HG02943 (cell line): ENCODE measurements at regions not wholly inside any gene's neighbourhood (a gene's known extent, or its start where the extent isn't known, plus 50 kb on each side); places are given as distances from the start of the nearest gene placed in this dataset.
"Not testable (repeated sequence)": the region's sequence is repeated elsewhere in the genome, so short reads cannot be mapped to it uniquely, and the experiment has no call there.

Experiments
- ATAC-seq: cut with Tn5 transposase; IDR thresholded peaks from one replicate; pipeline ENCODE4 v1.9.1; 2021; ENCODE audit warnings: mild to moderate bottlenecking, low read depth, moderate library complexity; ENCODE audit not compliant: unreplicated experiment

- ATAC-seq: no peak
Observed at GRCh38 chr3:20930034-20930433, 744.0 kb upstream of the SGO1 start.

GRCh38 chr3:20924646-20925385 is 738.8 kb upstream of the SGO1 start:
- no peak for ATAC-seq

DNA sequence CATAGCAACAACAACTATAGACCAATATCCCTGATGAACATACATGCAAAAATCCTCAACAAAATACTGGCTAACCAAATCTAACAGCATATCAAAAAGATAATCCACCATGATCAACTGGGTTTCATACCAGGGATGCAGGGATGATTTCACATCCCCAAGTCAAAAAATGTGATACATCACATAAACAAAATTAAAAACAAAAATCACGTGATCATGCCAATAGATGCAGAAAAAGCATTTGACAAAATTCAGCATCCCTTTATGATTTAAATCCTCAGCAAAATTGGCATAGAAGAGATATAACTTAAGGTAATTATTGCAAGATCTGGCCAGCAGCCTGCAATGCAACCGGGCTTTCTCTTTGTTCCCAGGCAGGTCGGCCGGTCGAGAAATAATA is 735.1 kb upstream of the SGO1 start:
- ATAC-seq: not testable (repeated sequence)

DNA sequence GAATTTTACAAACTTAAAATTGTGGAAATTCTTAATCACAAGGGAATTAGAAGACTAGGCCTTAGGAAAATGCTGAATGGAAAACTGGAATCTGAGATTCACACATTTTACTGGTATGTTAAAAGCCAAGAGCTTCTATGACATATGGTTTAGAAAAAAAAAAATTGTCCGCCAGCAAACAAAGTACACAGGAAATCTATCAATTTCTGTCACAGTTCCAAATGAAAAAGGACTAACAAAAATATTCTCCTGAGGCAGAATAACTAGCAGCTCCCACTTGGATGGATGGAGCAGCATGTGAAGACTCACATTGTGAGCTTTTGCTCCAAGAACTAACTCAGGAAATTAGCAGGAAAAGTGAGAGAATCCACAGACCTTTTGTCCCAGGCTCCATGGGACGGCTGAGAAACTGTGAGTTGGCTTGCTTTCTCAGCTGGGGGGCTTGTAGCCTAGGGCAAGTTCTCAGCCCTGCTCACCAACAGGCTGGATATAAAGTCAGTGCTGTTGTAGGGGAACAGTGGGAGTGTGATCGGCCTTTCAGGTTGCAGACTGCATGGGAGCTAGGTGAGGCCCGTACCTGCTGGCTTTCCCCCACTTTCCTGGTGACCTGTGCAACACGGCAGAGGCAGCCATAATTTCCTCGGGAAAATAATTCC is 731.1 kb upstream of the SGO1 start:
- no peak for ATAC-seq

DNA sequence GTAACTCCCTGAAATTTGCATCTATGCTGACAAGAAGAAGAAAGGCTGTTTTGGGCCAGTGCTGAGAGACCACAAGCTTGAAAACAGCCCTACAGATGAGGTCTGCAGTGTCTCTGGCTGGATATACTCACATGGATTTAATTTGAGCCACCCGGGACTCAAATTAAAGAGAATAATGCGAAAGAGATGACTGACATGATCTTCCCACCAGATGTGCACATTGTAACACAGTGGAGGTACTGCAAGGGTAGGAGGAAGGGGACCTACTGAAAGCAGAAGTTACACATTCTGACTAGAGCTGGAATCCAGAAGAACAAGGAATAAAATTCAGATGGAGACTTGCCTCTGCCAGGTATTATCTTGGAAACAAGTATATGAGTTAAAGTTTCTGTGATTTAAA is 728.3 kb upstream of the SGO1 start:
- ATAC-seq: no peak

DNA sequence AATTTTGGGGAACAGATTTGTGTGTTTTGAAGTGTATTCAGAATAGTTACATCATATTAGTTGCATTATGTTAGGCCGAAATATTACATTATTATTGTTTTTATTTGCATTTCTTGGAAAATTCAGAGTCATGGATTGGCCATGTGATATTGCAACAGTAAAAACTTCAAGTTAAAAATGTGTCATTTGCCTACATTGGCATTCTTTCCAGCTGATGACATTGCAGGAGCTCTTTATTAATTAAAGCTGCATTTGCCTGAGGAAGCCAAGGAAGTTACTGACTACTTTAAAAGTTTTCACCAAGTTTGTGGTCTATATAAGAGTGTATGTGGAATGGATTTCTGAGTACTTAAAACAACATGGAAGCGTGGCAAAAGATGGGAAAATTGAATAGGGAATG is 726.4 kb upstream of the SGO1 start:
- ATAC-seq: no peak

DNA sequence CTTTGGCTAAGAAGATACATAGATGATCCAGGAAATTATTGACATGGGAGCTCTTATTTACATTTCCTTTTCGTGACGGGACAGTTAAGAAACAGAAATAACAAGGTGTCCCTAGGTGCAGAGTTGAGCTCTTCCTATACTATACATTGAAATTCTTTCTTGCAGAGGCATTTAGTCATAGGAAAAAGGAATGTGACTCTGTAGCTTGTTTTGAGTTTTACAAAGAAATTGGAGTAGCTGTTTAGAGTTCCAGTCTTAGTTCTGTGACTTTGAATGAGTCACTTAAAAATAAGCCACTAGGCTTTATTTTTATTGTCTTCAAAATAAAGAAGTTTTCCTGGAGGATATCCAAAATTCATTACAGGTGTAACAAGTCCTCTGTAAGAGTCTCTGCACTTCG is 723.5 kb upstream of the SGO1 start:
- ATAC-seq: no peak

- ATAC-seq: no peak
Observed at GRCh38 chr3:20905210-20905805, 719.3 kb upstream of the SGO1 start.

DNA sequence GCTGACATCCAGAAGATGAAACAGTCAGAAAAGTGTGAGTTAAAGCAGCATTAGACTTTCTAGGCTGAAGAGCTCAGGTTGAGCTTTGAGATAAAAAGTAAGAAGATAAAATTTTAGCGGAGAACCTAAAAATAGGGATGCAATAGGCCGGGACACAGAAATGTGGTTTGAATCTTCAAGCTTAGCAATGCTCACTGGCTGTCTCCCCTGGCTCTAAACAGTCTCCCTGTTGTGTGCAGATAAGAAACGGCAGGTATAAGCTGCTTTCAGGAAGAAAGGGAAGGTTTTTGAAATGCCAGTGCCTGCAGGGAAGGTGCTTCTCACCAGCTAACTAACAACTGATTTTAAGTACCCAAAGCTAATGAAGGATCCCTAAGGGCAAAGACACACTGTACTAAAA is 718.7 kb upstream of the SGO1 start:
- no peak for ATAC-seq

- ATAC-seq: no peak
Observed at GRCh38 chr3:20898962-20899361, 713.0 kb upstream of the SGO1 start.

DNA sequence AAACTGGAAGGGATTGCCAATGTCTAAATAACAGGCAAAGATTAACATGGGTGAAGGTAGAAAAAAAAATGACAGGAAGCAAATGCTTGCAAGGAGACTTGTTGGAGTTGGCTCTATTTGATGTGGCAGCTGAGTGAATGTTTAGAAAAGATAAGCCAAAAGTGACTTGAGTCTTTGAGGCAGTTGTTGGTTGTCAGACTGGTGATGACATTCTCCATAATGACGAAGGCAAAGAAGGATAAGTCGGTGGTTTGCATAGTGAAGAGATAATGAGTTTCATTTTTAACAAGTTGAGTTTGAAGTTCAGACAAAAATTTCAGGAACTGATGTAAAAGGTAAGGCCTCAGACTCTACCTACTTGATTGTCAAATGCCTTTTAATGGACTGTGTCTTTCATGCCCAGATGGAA is 704.1 kb upstream of the SGO1 start:
- ATAC-seq: no peak

GRCh38 chr3:20878691-20879090 is 692.7 kb upstream of the SGO1 start:
- ATAC-seq: no peak

- no peak for ATAC-seq
Observed at GRCh38 chr3:20873235-20873634, 687.2 kb upstream of the SGO1 start.

- no peak for ATAC-seq
Observed at GRCh38 chr3:20870106-20870899, 684.3 kb upstream of the SGO1 start.

DNA sequence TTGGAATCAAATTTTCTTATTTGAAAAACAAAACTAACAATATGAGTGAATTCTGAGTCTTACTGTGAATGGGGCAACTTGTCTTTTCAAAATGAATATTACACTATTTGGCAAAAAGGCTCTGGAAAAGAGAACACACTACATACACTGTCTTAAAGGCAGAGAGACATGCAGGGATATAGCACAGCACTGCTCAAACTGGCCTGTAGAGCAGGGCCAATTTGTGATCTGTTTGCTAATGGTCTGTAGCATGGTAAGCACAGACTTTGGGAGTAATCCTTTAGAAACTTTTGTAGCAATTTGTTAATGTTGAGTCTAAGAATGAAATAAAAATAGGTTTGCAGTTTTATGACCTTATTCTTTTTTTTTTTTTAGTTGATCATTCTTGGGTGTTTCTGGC is 679.8 kb upstream of the SGO1 start:
- no peak for ATAC-seq

GRCh38 chr3:20861454-20861853 is 675.4 kb upstream of the SGO1 start:
- ATAC-seq: no peak

DNA sequence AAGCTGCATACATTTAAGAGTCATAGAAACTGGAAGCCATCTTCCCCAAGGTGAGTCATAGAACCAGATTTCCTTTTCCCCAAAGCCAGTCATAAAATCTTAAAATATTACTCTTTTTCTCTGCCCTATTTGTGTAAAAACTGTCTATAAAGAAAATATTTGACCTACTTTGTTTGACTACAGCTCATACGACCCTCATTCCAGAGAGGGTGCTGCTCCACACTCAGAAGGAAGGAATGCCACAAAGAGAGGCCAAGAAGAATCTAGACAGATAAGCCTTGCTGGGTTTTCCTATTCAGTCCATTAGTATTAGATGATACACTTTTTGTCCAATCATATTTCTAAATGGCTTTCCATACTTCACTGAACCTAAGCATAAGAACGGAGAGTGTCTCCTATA is 671.6 kb upstream of the SGO1 start:
- ATAC-seq: no peak

DNA sequence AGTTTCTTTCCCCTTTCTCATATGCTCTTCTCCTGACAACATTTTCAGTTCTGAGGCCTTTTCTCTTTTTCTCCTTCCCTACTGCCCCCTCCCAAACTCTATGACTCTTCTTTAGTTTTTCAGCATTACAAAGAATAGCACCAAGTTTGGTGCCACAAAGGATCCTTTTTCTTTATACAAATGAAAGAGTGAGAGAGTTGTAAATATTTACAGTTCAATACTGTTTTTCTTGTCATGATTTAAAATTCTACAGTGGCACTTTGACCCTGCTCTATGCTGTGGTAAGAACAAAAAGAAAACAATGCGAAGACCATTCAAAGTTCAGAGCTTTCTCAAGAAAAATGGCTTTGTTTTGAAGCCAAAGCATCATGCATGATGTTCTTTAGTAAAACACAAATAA is 667.9 kb upstream of the SGO1 start:
- ATAC-seq: no peak

DNA sequence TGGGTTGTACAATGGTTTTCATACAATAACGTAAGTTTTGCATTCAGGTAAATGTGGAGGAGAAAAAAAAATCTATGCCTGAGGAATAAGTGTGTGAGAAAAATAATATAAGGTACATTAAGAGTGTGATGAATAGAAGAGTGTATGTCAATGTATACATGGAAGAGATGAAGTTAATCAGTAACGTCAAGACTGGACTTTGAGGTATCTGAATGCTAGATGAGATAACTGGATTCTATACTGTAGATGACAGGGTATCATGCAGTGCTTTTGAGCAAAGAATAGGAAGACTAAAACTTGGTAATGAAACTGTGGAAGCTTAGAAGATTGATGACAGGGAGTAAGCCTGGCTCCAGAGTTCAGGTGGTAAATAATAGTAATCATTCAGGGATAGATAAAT is 666.7 kb upstream of the SGO1 start:
- no peak for ATAC-seq

GRCh38 chr3:20849975-20850374 is 664.0 kb upstream of the SGO1 start:
- no peak for ATAC-seq

- ATAC-seq: no peak
Observed at GRCh38 chr3:20846832-20847231, 660.8 kb upstream of the SGO1 start.
